Adipocyte (in vitro differentiated cells): ENCODE measurements at regions not wholly inside any gene's neighbourhood (a gene's known extent, or its start where the extent isn't known, plus 50 kb on each side); places are given as distances from the start of the nearest gene placed in this dataset.
A peak's percentile ranks its signal among the peaks of the same experiment; 100 is the strongest.

Source experiments
- DNase-seq: peaks from one replicate; pipeline ENCODE4 v3.0.0-alpha.2; 2015; ENCODE audit warnings: low read depth
- H3K27me3 ChIP-seq: replicated peaks from 2 replicates; pipeline ENCODE4 v1.7.0; 2013; ENCODE audit warnings: mild to moderate bottlenecking, low read length, moderate library complexity; ENCODE audit not compliant: control insufficient read depth, insufficient read depth
- H3K36me3 ChIP-seq: 2 replicates; pipeline ENCODE4 v1.7.0; 2013; ENCODE audit warnings: low read length, mild to moderate bottlenecking, moderate library complexity; ENCODE audit not compliant: control insufficient read depth, insufficient read depth, severe bottlenecking
- H3K4me1 ChIP-seq: 2 replicates; pipeline ENCODE4 v1.7.0; 2013; ENCODE audit warnings: mild to moderate bottlenecking, low read length, moderate library complexity; ENCODE audit not compliant: control insufficient read depth, insufficient read depth
- H3K4me3 ChIP-seq: 2 replicates; pipeline ENCODE4 v1.7.0; 2013; ENCODE audit warnings: mild to moderate bottlenecking, low read length, moderate library complexity
- H3K9ac ChIP-seq: 2 replicates; pipeline ENCODE4 v1.7.0; 2013; ENCODE audit warnings: mild to moderate bottlenecking, low read length, moderate library complexity
- H3K9me3 ChIP-seq: 2 replicates; pipeline ENCODE4 v1.7.0; 2013; ENCODE audit warnings: mild to moderate bottlenecking, low read length, moderate library complexity; ENCODE audit not compliant: control insufficient read depth

- H3K4me1 ChIP-seq, result no peaks in the 10 kb centered on the region
- H3K27me3 ChIP-seq, result no peaks in the 10 kb centered on the region
- no peak for DNase-seq
- no peak overlapping the region for H3K9ac ChIP-seq
- H3K4me3 ChIP-seq, result no peak overlapping the region
- H3K36me3 ChIP-seq, result no peaks in the 10 kb centered on the region
- H3K9me3 ChIP-seq, result peaks cover 3% of the 10 kb centered on the region
Measured at GRCh38 chr14:28272270-28272669, 494.3 kb upstream of the FOXG1 start.

- no peaks in the 10 kb centered on the region for H3K36me3 ChIP-seq
- H3K9me3 ChIP-seq, result no peaks in the 10 kb centered on the region
- no peak overlapping the region for H3K9ac ChIP-seq
- no peaks in the 10 kb centered on the region for H3K27me3 ChIP-seq
- DNase-seq, result no peak
- H3K4me3 ChIP-seq, result no peak overlapping the region
- H3K4me1 ChIP-seq, result no peaks in the 10 kb centered on the region
Measured at GRCh38 chr14:28280530-28280929, 486.1 kb upstream of the FOXG1 start.

GRCh38 chr14:28280997-28281598 lies 485.5 kb upstream of the FOXG1 start:
- no peaks in the 10 kb centered on the region for H3K36me3 ChIP-seq
- no peak overlapping the region for H3K9ac ChIP-seq
- no peak overlapping the region for H3K4me3 ChIP-seq
- no peaks in the 10 kb centered on the region for H3K27me3 ChIP-seq
- H3K9me3 ChIP-seq, result no peaks in the 10 kb centered on the region
- no peaks in the 10 kb centered on the region for H3K4me1 ChIP-seq
- no peak for DNase-seq

GRCh38 chr14:28284546-28285300 lies 481.9 kb upstream of the FOXG1 start:
- no peaks in the 10 kb centered on the region for H3K27me3 ChIP-seq
- DNase-seq, result no peak
- H3K4me1 ChIP-seq, result no peaks in the 10 kb centered on the region
- H3K4me3 ChIP-seq, result no peak overlapping the region
- H3K9me3 ChIP-seq, result no peaks in the 10 kb centered on the region
- no peak overlapping the region for H3K9ac ChIP-seq
- H3K36me3 ChIP-seq, result no peaks in the 10 kb centered on the region

GRCh38 chr14:28294834-28295440 lies 471.6 kb upstream of the FOXG1 start:
- Histone ChIP-seq H3K4me1 (no peaks in the 10 kb centered on the region), H3K36me3 (no peaks in the 10 kb centered on the region), H3K27me3 (no peaks in the 10 kb centered on the region), H3K4me3 (no peak overlapping the region), H3K9me3 (peaks cover 3% of the 10 kb centered on the region), H3K9ac (no peak overlapping the region)
- peak; percentile 79 for DNase-seq

GRCh38 chr14:28297559-28297958 lies 469.0 kb upstream of the FOXG1 start:
- H3K27me3 ChIP-seq, result no peaks in the 10 kb centered on the region
- no peak overlapping the region for H3K9ac ChIP-seq
- no peaks in the 10 kb centered on the region for H3K4me1 ChIP-seq
- peak; percentile 27 for DNase-seq
- H3K9me3 ChIP-seq, result peaks cover 3% of the 10 kb centered on the region
- no peaks in the 10 kb centered on the region for H3K36me3 ChIP-seq
- no peak overlapping the region for H3K4me3 ChIP-seq

GRCh38 chr14:28298156-28298555 lies 468.4 kb upstream of the FOXG1 start:
- no peak overlapping the region for H3K4me3 ChIP-seq

GRCh38 chr14:28299227-28299626 lies 467.4 kb upstream of the FOXG1 start:
- no peaks in the 10 kb centered on the region for H3K27me3 ChIP-seq
- H3K4me3 ChIP-seq, result no peak overlapping the region
- DNase-seq, result no peak
- H3K36me3 ChIP-seq, result no peaks in the 10 kb centered on the region
- no peaks in the 10 kb centered on the region for H3K4me1 ChIP-seq
- peaks cover 3% of the 10 kb centered on the region for H3K9me3 ChIP-seq
- H3K9ac ChIP-seq, result no peak overlapping the region

More at GRCh38 chr14:28298156-28298555, 468.4 kb upstream of the FOXG1 start:
- H3K9me3 ChIP-seq, result peaks cover 3% of the 10 kb centered on the region
- no peak overlapping the region for H3K9ac ChIP-seq
- DNase-seq, result peak; percentile 13
- H3K4me1 ChIP-seq, result no peaks in the 10 kb centered on the region
- no peaks in the 10 kb centered on the region for H3K36me3 ChIP-seq
- H3K27me3 ChIP-seq, result no peaks in the 10 kb centered on the region

- Histone ChIP-seq H3K36me3 (no peaks in the 10 kb centered on the region), H3K27me3 (no peaks in the 10 kb centered on the region), H3K9me3 (peaks cover 3% of the 10 kb centered on the region), H3K4me1 (no peaks in the 10 kb centered on the region), H3K9ac (no peak overlapping the region), H3K4me3 (no peak overlapping the region)
- DNase-seq, result peak; percentile 4
Measured at GRCh38 chr14:28300356-28300755, 466.2 kb upstream of the FOXG1 start.

- DNase-seq, result no peak
- peaks cover 3% of the 10 kb centered on the region for H3K9me3 ChIP-seq
- no peaks in the 10 kb centered on the region for H3K4me1 ChIP-seq
- H3K4me3 ChIP-seq, result no peak overlapping the region
- H3K9ac ChIP-seq, result no peak overlapping the region
- H3K27me3 ChIP-seq, result no peaks in the 10 kb centered on the region
- no peaks in the 10 kb centered on the region for H3K36me3 ChIP-seq
Measured at GRCh38 chr14:28301179-28301578, 465.4 kb upstream of the FOXG1 start.

- H3K4me3 ChIP-seq, result no peak overlapping the region
- H3K27me3 ChIP-seq, result no peaks in the 10 kb centered on the region
- no peaks in the 10 kb centered on the region for H3K4me1 ChIP-seq
- no peaks in the 10 kb centered on the region for H3K36me3 ChIP-seq
- peaks cover 3% of the 10 kb centered on the region for H3K9me3 ChIP-seq
- DNase-seq, result peak; percentile 7
- H3K9ac ChIP-seq, result no peak overlapping the region
Measured at GRCh38 chr14:28303248-28303647, 463.3 kb upstream of the FOXG1 start.
